Progenitor cell of endocrine pancreas (in vitro differentiated cells): ENCODE measurements at regions not wholly inside any gene's neighbourhood (a gene's known extent, or its start where the extent isn't known, plus 50 kb on each side); places are given as distances from the start of the nearest gene placed in this dataset.

ENCODE experiments used
- DNase-seq: peaks from one replicate; pipeline ENCODE4 v3.0.0; 2021; ENCODE audit warnings: low spot score; ENCODE audit not compliant: unreplicated experiment
- H3K27ac Mint-ChIP-seq: 2 replicates; pipeline ENCODE4 v1.8.0; 2021; ENCODE audit warnings: mild to moderate bottlenecking, moderate library complexity, mixed read lengths
- H3K27me3 Mint-ChIP-seq: 2 replicates; pipeline ENCODE4 v1.8.0; 2021; ENCODE audit warnings: mixed read lengths
- H3K36me3 Mint-ChIP-seq: 2 replicates; pipeline ENCODE4 v1.8.0; 2022; ENCODE audit warnings: mixed read lengths; ENCODE audit not compliant: insufficient read depth
- H3K4me1 Mint-ChIP-seq: 2 replicates; pipeline ENCODE4 v1.8.0; 2021; ENCODE audit warnings: low read depth, mixed read lengths
- H3K4me3 Mint-ChIP-seq: 2 replicates; pipeline ENCODE4 v1.8.0; 2021; ENCODE audit warnings: low read depth, mild to moderate bottlenecking, moderate library complexity, mixed read lengths
- H3K9me3 Mint-ChIP-seq: 2 replicates; pipeline ENCODE4 v1.8.0; 2021; ENCODE audit warnings: low read depth, mixed read lengths
- CTCF ChIP-seq: fragments of 200-600 bp; sonication (generic); IDR thresholded peaks from one replicate; pipeline ENCODE4 v1.5.0; 2021; ENCODE audit warnings: antibody characterized with exemption, mild to moderate bottlenecking; ENCODE audit not compliant: unreplicated experiment

- Mint-ChIP-seq H3K27ac (no peak overlapping the region), H3K36me3 (no peaks in the 10 kb centered on the region), H3K27me3 (peaks cover 96% of the 10 kb centered on the region), H3K9me3 (no peaks in the 10 kb centered on the region), H3K4me3 (no peak overlapping the region), H3K4me1 (peaks cover 27% of the 10 kb centered on the region)
- TF ChIP-seq CTCF = no peak
- no peak for DNase-seq
These were observed 85.2 kb downstream of the NR2F2 start for GRCh38 chr15:96415513-96416217.

- Mint-ChIP-seq H3K27me3 (peaks cover 94% of the 10 kb centered on the region), H3K4me3 (peak overlapping the region; percentile 39), H3K36me3 (no peaks in the 10 kb centered on the region), H3K9me3 (no peaks in the 10 kb centered on the region), H3K4me1 (peaks cover 30% of the 10 kb centered on the region), H3K27ac (no peak overlapping the region)
- TF ChIP-seq CTCF = no peak
- DNase-seq = no peak
These were observed 85.9 kb downstream of the NR2F2 start for GRCh38 chr15:96416218-96416933.

- DNase-seq = no peak
- Mint-ChIP-seq H3K36me3 (no peaks in the 10 kb centered on the region), H3K27me3 (peaks cover 88% of the 10 kb centered on the region), H3K4me3 (peak overlapping the region; percentile 39), H3K4me1 (peaks cover 37% of the 10 kb centered on the region), H3K27ac (peak overlapping the region; percentile 72), H3K9me3 (no peaks in the 10 kb centered on the region)
- TF ChIP-seq CTCF = no peak
These were observed 86.6 kb downstream of the NR2F2 start for GRCh38 chr15:96416934-96417759.

GRCh38 chr15:96417760-96418130 lies 87.2 kb downstream of the NR2F2 start:
- Mint-ChIP-seq H3K9me3 (no peaks in the 10 kb centered on the region), H3K27me3 (peaks cover 85% of the 10 kb centered on the region), H3K4me3 (peak overlapping the region; percentile 39), H3K4me1 (peaks cover 42% of the 10 kb centered on the region), H3K36me3 (no peaks in the 10 kb centered on the region), H3K27ac (peak overlapping the region; percentile 17)
- no peak for TF ChIP-seq CTCF
- no peak for DNase-seq

GRCh38 chr15:96418146-96418545 lies 87.6 kb downstream of the NR2F2 start:
- TF ChIP-seq CTCF = no peak
- H3K27ac Mint-ChIP-seq = peak overlapping the region; percentile 54
- H3K4me1 Mint-ChIP-seq = peaks cover 43% of the 10 kb centered on the region
- H3K9me3 Mint-ChIP-seq = no peaks in the 10 kb centered on the region
- no peak for DNase-seq
- H3K36me3 Mint-ChIP-seq = no peaks in the 10 kb centered on the region
- H3K27me3 Mint-ChIP-seq = peaks cover 82% of the 10 kb centered on the region
- peak overlapping the region; percentile 39 for H3K4me3 Mint-ChIP-seq
